ENCODE measurements at regions not wholly inside any gene's neighbourhood (a gene's known extent, or its start where the extent isn't known, plus 50 kb on each side); places are given as distances from the start of the nearest gene placed in this dataset.

- TF ChIP-seq CTCF (IDR thresholded peaks at IDR 0.05) (no peak), POLR2A (IDR thresholded peaks at IDR 0.05) (no peak)
- H3K4me1 ChIP-seq: no peaks in the 10 kb centered on the region
Measured at GRCh38 chr7:96484091-96484490, 162.2 kb upstream of the SLC25A13 start.

GRCh38 chr7:96481796-96482195 is 159.9 kb upstream of the SLC25A13 start:
- Histone ChIP-seq H3K27ac (no peak overlapping the region), H3K27me3 (no peaks in the 10 kb centered on the region), H3K4me3 (no peak overlapping the region), H3K36me3 (no peaks in the 10 kb centered on the region), H3K9me3 (no peaks in the 10 kb centered on the region), H3K4me1 (no peaks in the 10 kb centered on the region)
- DNase-seq: no peak
- TF ChIP-seq POLR2A (IDR thresholded peaks at IDR 0.05): no peak
- no peak for TF ChIP-seq CTCF (IDR thresholded peaks at IDR 0.05)

More at GRCh38 chr7:96484091-96484490, 162.2 kb upstream of the SLC25A13 start:
- H3K9me3 ChIP-seq: no peaks in the 10 kb centered on the region
- H3K4me3 ChIP-seq: no peak overlapping the region
- no peaks in the 10 kb centered on the region for H3K27me3 ChIP-seq
- no peaks in the 10 kb centered on the region for H3K36me3 ChIP-seq
- H3K27ac ChIP-seq: no peak overlapping the region
- DNase-seq: no peak

GRCh38 chr7:96479015-96479645 is 157.2 kb upstream of the SLC25A13 start:
- H3K4me3 ChIP-seq: no peak overlapping the region
- no peaks in the 10 kb centered on the region for H3K9me3 ChIP-seq
- no peaks in the 10 kb centered on the region for H3K4me1 ChIP-seq
- no peak overlapping the region for H3K27ac ChIP-seq
- DNase-seq: no peak
- H3K27me3 ChIP-seq: no peaks in the 10 kb centered on the region
- no peak for TF ChIP-seq CTCF (IDR thresholded peaks at IDR 0.05)
- no peak for TF ChIP-seq POLR2A (IDR thresholded peaks at IDR 0.05)
- no peaks in the 10 kb centered on the region for H3K36me3 ChIP-seq

- Histone ChIP-seq H3K4me1 (no peaks in the 10 kb centered on the region), H3K27ac (no peak overlapping the region), H3K4me3 (no peak overlapping the region), H3K36me3 (no peaks in the 10 kb centered on the region), H3K9me3 (no peaks in the 10 kb centered on the region), H3K27me3 (no peaks in the 10 kb centered on the region)
- DNase-seq: no peak
- TF ChIP-seq POLR2A (IDR thresholded peaks at IDR 0.05) (no peak), CTCF (IDR thresholded peaks at IDR 0.05) (no peak)
Measured at GRCh38 chr7:96471606-96472005, 149.7 kb upstream of the SLC25A13 start.

- no peaks in the 10 kb centered on the region for H3K9me3 ChIP-seq
- TF ChIP-seq POLR2A (IDR thresholded peaks at IDR 0.05): no peak
- no peak for DNase-seq
- no peak overlapping the region for H3K27ac ChIP-seq
- no peaks in the 10 kb centered on the region for H3K36me3 ChIP-seq
- no peak overlapping the region for H3K4me3 ChIP-seq
- H3K4me1 ChIP-seq: no peaks in the 10 kb centered on the region
- H3K27me3 ChIP-seq: no peaks in the 10 kb centered on the region
Measured at GRCh38 chr7:96452146-96452545, 130.2 kb upstream of the SLC25A13 start.

GRCh38 chr7:96449094-96449493 is 127.2 kb upstream of the SLC25A13 start:
- H3K4me1 ChIP-seq: no peaks in the 10 kb centered on the region
- TF ChIP-seq CTCF (IDR thresholded peaks at IDR 0.05) (no peak), POLR2A (IDR thresholded peaks at IDR 0.05) (no peak)

More at GRCh38 chr7:96449094-96449493, 127.2 kb upstream of the SLC25A13 start:
- no peak overlapping the region for H3K4me3 ChIP-seq
- H3K9me3 ChIP-seq: no peaks in the 10 kb centered on the region
- H3K27ac ChIP-seq: no peak overlapping the region
- H3K36me3 ChIP-seq: no peaks in the 10 kb centered on the region
- no peaks in the 10 kb centered on the region for H3K27me3 ChIP-seq
- DNase-seq: no peak

Data from Peyer's patch (tissue), 4 donors.